ENCODE measurements at regions not wholly inside any gene's neighbourhood (a gene's known extent, or its start where the extent isn't known, plus 50 kb on each side); places are given as distances from the start of the nearest gene placed in this dataset.

GRCh38 chr2:226357816-226358215 is 441.8 kb downstream of the IRS1 start:
- TF ChIP-seq HNF4G (IDR thresholded peaks at IDR 0.05) (no peak), YY1 (IDR thresholded peaks at IDR 0.05) (no peak), FOXA1 (IDR thresholded peaks at IDR 0.05) (no peak), GABPA (IDR thresholded peaks at IDR 0.05 in 1 of 2, conservative IDR thresholded peaks at IDR 0.05 in 1 of 2) (no peak), HNF4A (conservative IDR thresholded peaks at IDR 0.05) (no peak), TAF1 (conservative IDR thresholded peaks at IDR 0.05) (no peak), EGR1 (IDR thresholded peaks at IDR 0.05; ENCODE audit: low read depth in 2 of 2) (no peak), ATF3 (IDR thresholded peaks at IDR 0.05) (no peak), RAD21 (IDR thresholded peaks at IDR 0.05) (no peak), ZBTB33 (IDR thresholded peaks at IDR 0.05) (no peak), RXRA (IDR thresholded peaks at IDR 0.05) (no peak), FOXA2 (IDR thresholded peaks at IDR 0.05) (no peak), NR2F2 (IDR thresholded peaks at IDR 0.05) (no peak)
- TF ChIP-seq, protein P1, sequence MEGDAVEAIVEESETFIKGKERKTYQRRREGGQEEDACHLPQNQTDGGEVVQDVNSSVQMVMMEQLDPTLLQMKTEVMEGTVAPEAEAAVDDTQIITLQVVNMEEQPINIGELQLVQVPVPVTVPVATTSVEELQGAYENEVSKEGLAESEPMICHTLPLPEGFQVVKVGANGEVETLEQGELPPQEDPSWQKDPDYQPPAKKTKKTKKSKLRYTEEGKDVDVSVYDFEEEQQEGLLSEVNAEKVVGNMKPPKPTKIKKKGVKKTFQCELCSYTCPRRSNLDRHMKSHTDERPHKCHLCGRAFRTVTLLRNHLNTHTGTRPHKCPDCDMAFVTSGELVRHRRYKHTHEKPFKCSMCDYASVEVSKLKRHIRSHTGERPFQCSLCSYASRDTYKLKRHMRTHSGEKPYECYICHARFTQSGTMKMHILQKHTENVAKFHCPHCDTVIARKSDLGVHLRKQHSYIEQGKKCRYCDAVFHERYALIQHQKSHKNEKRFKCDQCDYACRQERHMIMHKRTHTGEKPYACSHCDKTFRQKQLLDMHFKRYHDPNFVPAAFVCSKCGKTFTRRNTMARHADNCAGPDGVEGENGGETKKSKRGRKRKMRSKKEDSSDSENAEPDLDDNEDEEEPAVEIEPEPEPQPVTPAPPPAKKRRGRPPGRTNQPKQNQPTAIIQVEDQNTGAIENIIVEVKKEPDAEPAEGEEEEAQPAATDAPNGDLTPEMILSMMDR (IDR thresholded peaks at IDR 0.05; ENCODE audit: low read depth, low read length, missing input control) = no peak
- TF ChIP-seq, protein P2, sequence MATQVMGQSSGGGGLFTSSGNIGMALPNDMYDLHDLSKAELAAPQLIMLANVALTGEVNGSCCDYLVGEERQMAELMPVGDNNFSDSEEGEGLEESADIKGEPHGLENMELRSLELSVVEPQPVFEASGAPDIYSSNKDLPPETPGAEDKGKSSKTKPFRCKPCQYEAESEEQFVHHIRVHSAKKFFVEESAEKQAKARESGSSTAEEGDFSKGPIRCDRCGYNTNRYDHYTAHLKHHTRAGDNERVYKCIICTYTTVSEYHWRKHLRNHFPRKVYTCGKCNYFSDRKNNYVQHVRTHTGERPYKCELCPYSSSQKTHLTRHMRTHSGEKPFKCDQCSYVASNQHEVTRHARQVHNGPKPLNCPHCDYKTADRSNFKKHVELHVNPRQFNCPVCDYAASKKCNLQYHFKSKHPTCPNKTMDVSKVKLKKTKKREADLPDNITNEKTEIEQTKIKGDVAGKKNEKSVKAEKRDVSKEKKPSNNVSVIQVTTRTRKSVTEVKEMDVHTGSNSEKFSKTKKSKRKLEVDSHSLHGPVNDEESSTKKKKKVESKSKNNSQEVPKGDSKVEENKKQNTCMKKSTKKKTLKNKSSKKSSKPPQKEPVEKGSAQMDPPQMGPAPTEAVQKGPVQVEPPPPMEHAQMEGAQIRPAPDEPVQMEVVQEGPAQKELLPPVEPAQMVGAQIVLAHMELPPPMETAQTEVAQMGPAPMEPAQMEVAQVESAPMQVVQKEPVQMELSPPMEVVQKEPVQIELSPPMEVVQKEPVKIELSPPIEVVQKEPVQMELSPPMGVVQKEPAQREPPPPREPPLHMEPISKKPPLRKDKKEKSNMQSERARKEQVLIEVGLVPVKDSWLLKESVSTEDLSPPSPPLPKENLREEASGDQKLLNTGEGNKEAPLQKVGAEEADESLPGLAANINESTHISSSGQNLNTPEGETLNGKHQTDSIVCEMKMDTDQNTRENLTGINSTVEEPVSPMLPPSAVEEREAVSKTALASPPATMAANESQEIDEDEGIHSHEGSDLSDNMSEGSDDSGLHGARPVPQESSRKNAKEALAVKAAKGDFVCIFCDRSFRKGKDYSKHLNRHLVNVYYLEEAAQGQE (IDR thresholded peaks at IDR 0.05) = no peak
- TF ChIP-seq, protein P3, sequence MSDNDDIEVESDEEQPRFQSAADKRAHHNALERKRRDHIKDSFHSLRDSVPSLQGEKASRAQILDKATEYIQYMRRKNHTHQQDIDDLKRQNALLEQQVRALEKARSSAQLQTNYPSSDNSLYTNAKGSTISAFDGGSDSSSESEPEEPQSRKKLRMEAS (IDR thresholded peaks at IDR 0.05) = no peak
- no peaks in the 10 kb centered on the region for H3K36me3 ChIP-seq (ENCODE audit: control insufficient read depth in 4 of 4, insufficient read depth in 3 of 4, low read depth in 1 of 4, low read length in 3 of 4)
- H3K27ac ChIP-seq (ENCODE audit: low read depth in 1 of 2, low read length in 2 of 2) = no peak overlapping the region
- DNase-seq (ENCODE audit: low spot score) = no peak
- H3K9me3 ChIP-seq (ENCODE audit: control insufficient read depth in 4 of 4, low read length in 3 of 4) = no peaks in the 10 kb centered on the region
- H3K4me1 ChIP-seq (ENCODE audit: control insufficient read depth in 4 of 4, insufficient read depth in 4 of 4, low read length in 3 of 4) = no peaks in the 10 kb centered on the region
- H3K9ac ChIP-seq (ENCODE audit: low read depth in 1 of 2, low read length in 2 of 2) = no peak overlapping the region
- WGBS = 94% methylated on average over 5 of the region's 5 CpGs
- H3K27me3 ChIP-seq (ENCODE audit: control insufficient read depth in 4 of 4, insufficient read depth in 4 of 4, low read length in 3 of 4) = no peaks in the 10 kb centered on the region
- no peak overlapping the region for H3K4me3 ChIP-seq (ENCODE audit: low read depth in 1 of 3, low read length in 3 of 3)

DNA sequence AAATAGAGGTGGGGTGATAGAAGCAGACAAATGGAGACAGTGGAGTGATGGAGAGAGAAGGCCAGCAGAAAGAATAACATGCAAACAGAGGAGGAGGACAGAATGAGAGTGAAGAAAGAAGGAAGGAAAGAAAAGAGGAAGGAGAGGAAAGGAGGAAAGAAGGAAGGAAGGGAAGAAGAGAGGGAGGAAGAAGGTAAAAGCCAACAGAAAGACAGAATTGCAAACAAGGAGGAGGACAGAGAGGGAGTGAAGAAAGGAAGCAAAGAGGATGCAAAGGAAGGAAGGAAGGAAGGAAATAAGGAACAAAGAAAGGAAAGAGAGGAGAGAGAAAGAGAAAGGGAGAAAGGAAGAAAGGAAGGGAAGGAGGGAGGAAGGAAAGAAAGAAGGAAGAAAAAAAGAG is 444.0 kb downstream of the IRS1 start:
- H3K4me1 ChIP-seq (ENCODE audit: control insufficient read depth in 4 of 4, insufficient read depth in 4 of 4, low read length in 3 of 4) = no peaks in the 10 kb centered on the region
- no peaks in the 10 kb centered on the region for H3K9me3 ChIP-seq (ENCODE audit: control insufficient read depth in 4 of 4, low read length in 3 of 4)
- no peak overlapping the region for H3K9ac ChIP-seq (ENCODE audit: low read depth in 1 of 2, low read length in 2 of 2)
- no peaks in the 10 kb centered on the region for H3K27me3 ChIP-seq (ENCODE audit: control insufficient read depth in 4 of 4, insufficient read depth in 4 of 4, low read length in 3 of 4)
- no peak overlapping the region for H3K27ac ChIP-seq (ENCODE audit: low read depth in 1 of 2, low read length in 2 of 2)
- H3K36me3 ChIP-seq (ENCODE audit: control insufficient read depth in 4 of 4, insufficient read depth in 3 of 4, low read depth in 1 of 4, low read length in 3 of 4) = no peaks in the 10 kb centered on the region
- no peak for DNase-seq (ENCODE audit: low spot score)
- H3K4me3 ChIP-seq (ENCODE audit: low read depth in 1 of 3, low read length in 3 of 3) = no peak overlapping the region
- no peak for TF ChIP-seq HNF4A (conservative IDR thresholded peaks at IDR 0.05)
- no peak for TF ChIP-seq NR2F2 (IDR thresholded peaks at IDR 0.05)
- TF ChIP-seq, protein P3 (IDR thresholded peaks at IDR 0.05) = no peak
- TF ChIP-seq ZBTB33 (IDR thresholded peaks at IDR 0.05) = no peak
- TF ChIP-seq, protein P2 (IDR thresholded peaks at IDR 0.05) = no peak
- TF ChIP-seq FOXA2 (IDR thresholded peaks at IDR 0.05) = no peak
- no peak for TF ChIP-seq HNF4G (IDR thresholded peaks at IDR 0.05)
- TF ChIP-seq GABPA (IDR thresholded peaks at IDR 0.05 in 1 of 2, conservative IDR thresholded peaks at IDR 0.05 in 1 of 2) = no peak
- TF ChIP-seq FOXA1 (IDR thresholded peaks at IDR 0.05) = no peak
- no peak for TF ChIP-seq RXRA (IDR thresholded peaks at IDR 0.05)
- no peak for TF ChIP-seq SP1 (IDR thresholded peaks at IDR 0.05)
- no peak for TF ChIP-seq TAF1 (conservative IDR thresholded peaks at IDR 0.05)
- no peak for TF ChIP-seq YY1 (IDR thresholded peaks at IDR 0.05)
- no peak for TF ChIP-seq EGR1 (IDR thresholded peaks at IDR 0.05; ENCODE audit: low read depth in 2 of 2)

Measured in liver (tissue), 8 donors.